Keratinocyte (primary cell): ENCODE measurements at regions not wholly inside any gene's neighbourhood (a gene's known extent, or its start where the extent isn't known, plus 50 kb on each side); places are given as distances from the start of the nearest gene placed in this dataset.

Experiments
- EZH2 ChIP-seq: IDR thresholded peaks from one replicate; pipeline ENCODE4 v1.6.1; 2012; ENCODE audit warnings: inconsistent platforms, mild to moderate bottlenecking, low read length, moderate library complexity
- TF ChIP-seq, protein P1 (sequence below), 3 experiments: IDR thresholded peaks in 1 of 3; conservative IDR thresholded peaks in 1 of 3; optimal IDR thresholded peaks in 1 of 3; 2 replicates in 2 of 3; 3 replicates in 1 of 3; pipeline versions ENCODE3 to v1.5.1; 2011; ENCODE audit warnings: low read length in 3 of 3, mild to moderate bottlenecking in 3 of 3, moderate library complexity in 2 of 3, control low read depth in 1 of 3, inconsistent platforms in 1 of 3; ENCODE audit not compliant: insufficient read depth in 2 of 3; ENCODE audit errors: extremely low read depth in 1 of 3

DNA sequence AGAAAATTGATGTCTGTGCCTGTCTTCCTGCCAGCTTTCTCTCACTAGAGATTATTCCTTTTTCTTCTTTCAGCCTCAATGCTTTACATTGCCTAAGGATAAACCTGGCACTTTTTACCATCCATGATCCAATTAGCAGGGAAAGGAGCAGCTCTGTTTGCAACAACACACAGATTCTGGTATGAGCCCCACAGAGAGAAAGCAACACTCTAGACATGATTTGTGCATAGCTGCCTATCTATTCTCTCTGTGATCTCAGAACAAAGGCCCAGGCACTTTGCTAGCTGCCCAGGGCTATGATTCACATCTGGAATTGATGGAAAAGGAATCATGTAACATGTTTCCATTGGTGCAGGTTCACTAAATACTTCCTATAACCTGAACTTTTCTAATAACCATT, 685.0 kb downstream of the ETS1 start:
- TF ChIP-seq, protein P1, sequence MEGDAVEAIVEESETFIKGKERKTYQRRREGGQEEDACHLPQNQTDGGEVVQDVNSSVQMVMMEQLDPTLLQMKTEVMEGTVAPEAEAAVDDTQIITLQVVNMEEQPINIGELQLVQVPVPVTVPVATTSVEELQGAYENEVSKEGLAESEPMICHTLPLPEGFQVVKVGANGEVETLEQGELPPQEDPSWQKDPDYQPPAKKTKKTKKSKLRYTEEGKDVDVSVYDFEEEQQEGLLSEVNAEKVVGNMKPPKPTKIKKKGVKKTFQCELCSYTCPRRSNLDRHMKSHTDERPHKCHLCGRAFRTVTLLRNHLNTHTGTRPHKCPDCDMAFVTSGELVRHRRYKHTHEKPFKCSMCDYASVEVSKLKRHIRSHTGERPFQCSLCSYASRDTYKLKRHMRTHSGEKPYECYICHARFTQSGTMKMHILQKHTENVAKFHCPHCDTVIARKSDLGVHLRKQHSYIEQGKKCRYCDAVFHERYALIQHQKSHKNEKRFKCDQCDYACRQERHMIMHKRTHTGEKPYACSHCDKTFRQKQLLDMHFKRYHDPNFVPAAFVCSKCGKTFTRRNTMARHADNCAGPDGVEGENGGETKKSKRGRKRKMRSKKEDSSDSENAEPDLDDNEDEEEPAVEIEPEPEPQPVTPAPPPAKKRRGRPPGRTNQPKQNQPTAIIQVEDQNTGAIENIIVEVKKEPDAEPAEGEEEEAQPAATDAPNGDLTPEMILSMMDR (optimal IDR thresholded peaks at IDR 0.05 in 1 of 3, IDR thresholded peaks at IDR 0.05 in 1 of 3, conservative IDR thresholded peaks at IDR 0.05 in 1 of 3; ENCODE audit: extremely low read depth in 1 of 3, insufficient read depth in 2 of 3, low read length in 3 of 3) = no peak
- TF ChIP-seq EZH2 = no peak
